Muscle layer of duodenum (tissue), 2 donors: ENCODE measurements at regions not wholly inside any gene's neighbourhood (a gene's known extent, or its start where the extent isn't known, plus 50 kb on each side); places are given as distances from the start of the nearest gene placed in this dataset.
"Not testable (repeated sequence)": the region's sequence is repeated elsewhere in the genome, so short reads cannot be mapped to it uniquely, and the experiment has no call there.

ENCODE experiments used
- H3K27ac ChIP-seq: one replicate; pipeline ENCODE4 v1.7.0; 2013; ENCODE audit warnings: mild to moderate bottlenecking, low read length
- H3K27me3 ChIP-seq: one replicate; pipeline ENCODE4 v1.7.0; 2013; ENCODE audit warnings: low read depth, mild to moderate bottlenecking, control low read depth, low read length
- H3K36me3 ChIP-seq, 2 donors: one replicate each; pipeline ENCODE4 v1.7.0; 2013; ENCODE audit warnings: low read length in 2 of 2, control low read depth in 1 of 2, mild to moderate bottlenecking in 1 of 2; ENCODE audit not compliant: insufficient read depth in 2 of 2, control insufficient read depth in 1 of 2
- H3K4me1 ChIP-seq, 2 donors: one replicate each; pipeline ENCODE4 v1.7.0; 2013; ENCODE audit warnings: low read length in 2 of 2, mild to moderate bottlenecking in 2 of 2, control low read depth in 1 of 2, moderate library complexity in 1 of 2; ENCODE audit not compliant: insufficient read depth in 2 of 2, control insufficient read depth in 1 of 2
- H3K4me3 ChIP-seq, 2 donors: one replicate each; pipeline ENCODE4 v1.7.0; 2013; ENCODE audit warnings: low read length in 2 of 2, low read depth in 1 of 2, mild to moderate bottlenecking in 1 of 2
- H3K9me3 ChIP-seq, 2 donors: one replicate each; pipeline ENCODE4 v1.7.0; 2013; ENCODE audit warnings: low read length in 2 of 2, control low read depth in 1 of 2, mild to moderate bottlenecking in 1 of 2; ENCODE audit not compliant: control insufficient read depth in 1 of 2
- donor health status: healthy.

- Histone ChIP-seq H3K27me3 (no peaks in the 10 kb centered on the region), H3K36me3 (no peaks in the 10 kb centered on the region), H3K9me3 (peaks cover 0 to 5% of the 10 kb centered on the region in 2 donors), H3K27ac (no peak overlapping the region), H3K4me1 (no peaks in the 10 kb centered on the region), H3K4me3 (no peak overlapping the region)
Measured at GRCh38 chr15:20409247-20409646, 132.4 kb downstream of the GOLGA6L6 start.

GRCh38 chr15:20407553-20407952 is 134.0 kb downstream of the GOLGA6L6 start:
- no peaks in the 10 kb centered on the region for H3K36me3 ChIP-seq
- H3K9me3 ChIP-seq, result peaks cover 0 to 5% of the 10 kb centered on the region in 2 donors
- no peak overlapping the region for H3K27ac ChIP-seq
- H3K4me3 ChIP-seq, result no peak overlapping the region
- H3K4me1 ChIP-seq, result no peaks in the 10 kb centered on the region
- H3K27me3 ChIP-seq, result no peaks in the 10 kb centered on the region

GRCh38 chr15:20404571-20404970 is 137.0 kb downstream of the GOLGA6L6 start:
- not testable (repeated sequence) for H3K27ac ChIP-seq, H3K4me3 ChIP-seq, H3K4me1 ChIP-seq, H3K27me3 ChIP-seq, H3K36me3 ChIP-seq
- peaks cover 0 to 14% of the 10 kb centered on the region in 2 donors for H3K9me3 ChIP-seq

- not testable (repeated sequence) for H3K36me3 ChIP-seq, H3K27ac ChIP-seq, H3K4me3 ChIP-seq, H3K4me1 ChIP-seq, H3K27me3 ChIP-seq
- peaks cover 0 to 14% of the 10 kb centered on the region in 2 donors for H3K9me3 ChIP-seq
Measured at GRCh38 chr15:20402586-20402985, 139.0 kb downstream of the GOLGA6L6 start.

GRCh38 chr15:20401058-20401457 is 140.5 kb downstream of the GOLGA6L6 start:
- not testable (repeated sequence) for H3K4me1 ChIP-seq, H3K4me3 ChIP-seq, H3K9me3 ChIP-seq, H3K36me3 ChIP-seq, H3K27ac ChIP-seq, H3K27me3 ChIP-seq

GRCh38 chr15:20398680-20399079 is 142.9 kb downstream of the GOLGA6L6 start:
- H3K27ac ChIP-seq, H3K4me3 ChIP-seq, H3K36me3 ChIP-seq, H3K27me3 ChIP-seq, H3K9me3 ChIP-seq, H3K4me1 ChIP-seq: not testable (repeated sequence)

GRCh38 chr15:20388161-20388560 is 153.4 kb downstream of the GOLGA6L6 start:
- H3K27ac ChIP-seq, H3K36me3 ChIP-seq, H3K27me3 ChIP-seq, H3K4me1 ChIP-seq, H3K9me3 ChIP-seq, H3K4me3 ChIP-seq: not testable (repeated sequence)

- no peaks in the 10 kb centered on the region for H3K4me1 ChIP-seq
- no peaks in the 10 kb centered on the region for H3K27me3 ChIP-seq
- peaks cover 0 to 3% of the 10 kb centered on the region in 2 donors for H3K9me3 ChIP-seq
- H3K4me3 ChIP-seq, result no peak overlapping the region
- no peak overlapping the region for H3K27ac ChIP-seq
- no peaks in the 10 kb centered on the region for H3K36me3 ChIP-seq
Measured at GRCh38 chr15:20386198-20386597, 155.4 kb downstream of the GOLGA6L6 start.

- not testable (repeated sequence) for H3K27me3 ChIP-seq, H3K4me1 ChIP-seq, H3K36me3 ChIP-seq, H3K9me3 ChIP-seq, H3K27ac ChIP-seq, H3K4me3 ChIP-seq
Measured at GRCh38 chr15:20380199-20380598, 161.4 kb downstream of the GOLGA6L6 start.

GRCh38 chr15:20376872-20377271 is 164.7 kb downstream of the GOLGA6L6 start:
- Histone ChIP-seq H3K9me3 (no peaks in the 10 kb centered on the region), H3K27me3 (no peaks in the 10 kb centered on the region)

GRCh38 chr15:20372416-20372815 is 169.2 kb downstream of the GOLGA6L6 start:
- not testable (repeated sequence) for H3K36me3 ChIP-seq

More at GRCh38 chr15:20376872-20377271, 164.7 kb downstream of the GOLGA6L6 start:
- Histone ChIP-seq H3K4me3 (no peak overlapping the region), H3K4me1 (no peaks in the 10 kb centered on the region), H3K27ac (no peak overlapping the region), H3K36me3 (peaks cover 0 to 4% of the 10 kb centered on the region in 2 donors)

GRCh38 chr15:20369500-20369899 is 172.1 kb downstream of the GOLGA6L6 start:
- no peaks in the 10 kb centered on the region for H3K4me1 ChIP-seq
- H3K27me3 ChIP-seq, result no peaks in the 10 kb centered on the region
- H3K9me3 ChIP-seq, result no peaks in the 10 kb centered on the region
- H3K36me3 ChIP-seq, result no peaks in the 10 kb centered on the region
- H3K4me3 ChIP-seq, result no peak overlapping the region
- no peak overlapping the region for H3K27ac ChIP-seq

More at GRCh38 chr15:20372416-20372815, 169.2 kb downstream of the GOLGA6L6 start:
- H3K9me3 ChIP-seq, H3K27me3 ChIP-seq, H3K4me1 ChIP-seq, H3K27ac ChIP-seq, H3K4me3 ChIP-seq: not testable (repeated sequence)
